ENCODE measurements at regions not wholly inside any gene's neighbourhood (a gene's known extent, or its start where the extent isn't known, plus 50 kb on each side); places are given as distances from the start of the nearest gene placed in this dataset.

DNA sequence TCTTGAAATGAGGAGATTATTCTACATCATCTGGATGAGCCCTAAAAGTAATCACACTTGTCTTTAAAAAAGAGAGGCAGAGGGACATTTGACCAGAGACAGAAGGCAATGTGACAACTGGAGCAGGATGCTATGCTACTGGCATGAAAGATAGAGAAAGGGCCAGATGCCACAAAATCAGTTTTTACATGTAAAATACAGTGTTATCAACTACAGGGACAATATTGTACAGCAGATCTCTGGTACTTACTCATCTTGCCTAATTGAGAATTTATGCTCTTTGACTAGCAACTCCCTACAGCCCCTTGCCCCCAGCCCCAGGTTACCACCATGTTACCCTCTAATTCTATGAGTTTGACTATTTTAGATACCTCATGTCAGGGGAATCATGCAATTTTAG is 633.4 kb downstream of the LTN1 start:
- Histone ChIP-seq H3K27me3 (ENCODE audit: insufficient read depth, low read length) (no peaks in the 10 kb centered on the region), H3K9me3 (ENCODE audit: insufficient read depth, low read depth, low read length) (no peaks in the 10 kb centered on the region), H3K9ac (ENCODE audit: low read depth, low read length) (no peak overlapping the region), H3K36me3 (ENCODE audit: insufficient read depth, low read length) (no peaks in the 10 kb centered on the region), H3K4me1 (ENCODE audit: insufficient read depth, low read length) (no peaks in the 10 kb centered on the region), H3K4me3 (ENCODE audit: low read length) (no peak overlapping the region), H3K27ac (ENCODE audit: low read depth, low read length) (no peak overlapping the region)

DNA sequence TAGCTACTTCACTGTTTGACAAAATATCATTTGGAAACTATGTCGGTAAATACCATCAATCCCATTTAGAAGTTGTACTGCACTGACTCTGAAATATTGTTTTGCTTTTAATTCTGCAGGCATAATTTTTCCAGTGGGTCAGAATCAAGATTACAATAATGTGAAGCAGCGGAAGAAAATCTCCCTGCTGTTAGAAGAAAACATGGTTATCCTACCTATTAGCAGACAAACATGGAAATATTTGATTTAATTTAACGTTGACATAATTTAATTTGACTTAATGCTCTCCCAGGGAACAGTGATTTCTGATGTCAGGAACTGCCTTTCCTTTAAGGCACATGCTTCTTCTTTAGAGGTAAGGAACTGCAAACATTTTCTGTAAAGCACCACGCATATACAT is 634.0 kb downstream of the LTN1 start:
- H3K4me1 ChIP-seq (ENCODE audit: insufficient read depth, low read length), result no peaks in the 10 kb centered on the region

DNA sequence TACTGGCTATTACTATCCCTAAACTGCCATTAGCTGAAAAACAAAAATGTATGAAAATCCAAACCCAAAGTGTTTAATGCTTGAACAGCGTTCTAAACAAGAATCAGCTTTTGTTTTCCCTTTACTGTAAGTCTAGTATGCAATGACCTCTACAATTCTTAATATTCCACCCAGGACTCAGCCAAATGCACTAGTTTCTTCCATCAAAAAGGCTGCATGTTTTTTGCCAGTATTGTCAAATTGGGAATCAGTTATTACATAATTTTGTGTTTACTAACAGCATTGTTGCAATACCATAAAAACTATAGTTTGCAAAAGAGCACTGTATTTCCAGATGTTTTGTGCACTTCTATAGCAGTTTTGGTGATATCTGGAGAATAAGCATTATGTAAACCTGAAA is 634.5 kb downstream of the LTN1 start:
- no peaks in the 10 kb centered on the region for H3K4me1 ChIP-seq (ENCODE audit: insufficient read depth, low read length)
- H3K9ac ChIP-seq (ENCODE audit: low read depth, low read length), result no peak overlapping the region
- 100% methylated on average over 1 of the region's 1 CpG for WGBS
- H3K4me3 ChIP-seq (ENCODE audit: low read length), result no peak overlapping the region
- H3K36me3 ChIP-seq (ENCODE audit: insufficient read depth, low read length), result no peaks in the 10 kb centered on the region
- no peaks in the 10 kb centered on the region for H3K27me3 ChIP-seq (ENCODE audit: insufficient read depth, low read length)
- no peaks in the 10 kb centered on the region for H3K9me3 ChIP-seq (ENCODE audit: insufficient read depth, low read depth, low read length)
- no peak overlapping the region for H3K27ac ChIP-seq (ENCODE audit: low read depth, low read length)

More for the DNA sequence above, 634.0 kb downstream of the LTN1 start:
- H3K27me3 ChIP-seq (ENCODE audit: insufficient read depth, low read length), result no peaks in the 10 kb centered on the region
- 99% methylated on average over 4 of the region's 4 CpGs for WGBS
- no peak overlapping the region for H3K9ac ChIP-seq (ENCODE audit: low read depth, low read length)
- H3K36me3 ChIP-seq (ENCODE audit: insufficient read depth, low read length), result no peaks in the 10 kb centered on the region
- no peak overlapping the region for H3K27ac ChIP-seq (ENCODE audit: low read depth, low read length)
- H3K9me3 ChIP-seq (ENCODE audit: insufficient read depth, low read depth, low read length), result no peaks in the 10 kb centered on the region
- H3K4me3 ChIP-seq (ENCODE audit: low read length), result no peak overlapping the region

DNA sequence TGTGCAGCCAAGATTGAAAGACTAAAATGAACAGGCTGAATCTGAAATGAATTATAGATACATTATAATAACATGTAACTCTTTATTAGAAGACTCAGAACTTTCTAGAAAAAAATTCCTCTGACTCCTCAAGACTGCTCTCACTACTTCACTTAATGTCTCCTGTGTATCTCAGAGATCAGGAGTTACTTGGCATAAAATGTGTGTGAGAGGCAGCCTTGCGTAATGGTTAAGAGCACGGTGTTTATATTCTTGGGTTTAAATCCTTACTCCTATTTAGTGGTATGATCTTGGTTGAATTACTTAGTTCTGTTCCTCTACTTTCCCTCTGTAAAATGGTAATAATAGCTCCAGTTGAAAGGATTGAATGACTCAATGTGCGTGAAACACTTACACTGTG is 634.9 kb downstream of the LTN1 start:
- no peak overlapping the region for H3K27ac ChIP-seq (ENCODE audit: low read depth, low read length)
- H3K9me3 ChIP-seq (ENCODE audit: insufficient read depth, low read depth, low read length), result no peaks in the 10 kb centered on the region
- no peaks in the 10 kb centered on the region for H3K4me1 ChIP-seq (ENCODE audit: insufficient read depth, low read length)
- H3K9ac ChIP-seq (ENCODE audit: low read depth, low read length), result no peak overlapping the region
- H3K36me3 ChIP-seq (ENCODE audit: insufficient read depth, low read length), result no peaks in the 10 kb centered on the region
- WGBS, result 100% methylated on average over 3 of the region's 3 CpGs
- no peak overlapping the region for H3K4me3 ChIP-seq (ENCODE audit: low read length)
- no peaks in the 10 kb centered on the region for H3K27me3 ChIP-seq (ENCODE audit: insufficient read depth, low read length)

DNA sequence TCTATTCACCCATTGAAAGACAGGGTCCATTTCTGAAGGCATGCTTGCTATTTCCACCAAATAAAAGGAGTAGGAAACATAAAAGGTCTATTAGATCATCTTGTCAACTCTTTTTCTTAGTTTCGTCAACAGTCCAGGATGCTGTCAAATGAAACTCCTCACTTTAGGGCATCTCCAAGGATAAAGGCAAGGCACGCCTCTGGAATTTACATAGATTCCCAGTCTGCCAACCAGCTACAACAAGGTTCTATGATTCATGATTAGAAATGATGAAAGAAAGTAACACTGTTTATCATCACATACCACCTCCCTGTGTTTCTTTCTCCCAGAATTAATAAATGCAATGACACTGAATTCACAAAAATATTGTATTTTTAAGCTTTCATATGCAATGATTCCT is 636.3 kb downstream of the LTN1 start:
- no peaks in the 10 kb centered on the region for H3K27me3 ChIP-seq (ENCODE audit: insufficient read depth, low read length)
- WGBS, result 86% methylated on average over 2 of the region's 2 CpGs
- no peak overlapping the region for H3K27ac ChIP-seq (ENCODE audit: low read depth, low read length)
- H3K36me3 ChIP-seq (ENCODE audit: insufficient read depth, low read length), result no peaks in the 10 kb centered on the region
- no peaks in the 10 kb centered on the region for H3K4me1 ChIP-seq (ENCODE audit: insufficient read depth, low read length)
- no peaks in the 10 kb centered on the region for H3K9me3 ChIP-seq (ENCODE audit: insufficient read depth, low read depth, low read length)
- H3K9ac ChIP-seq (ENCODE audit: low read depth, low read length), result no peak overlapping the region
- no peak overlapping the region for H3K4me3 ChIP-seq (ENCODE audit: low read length)

DNA sequence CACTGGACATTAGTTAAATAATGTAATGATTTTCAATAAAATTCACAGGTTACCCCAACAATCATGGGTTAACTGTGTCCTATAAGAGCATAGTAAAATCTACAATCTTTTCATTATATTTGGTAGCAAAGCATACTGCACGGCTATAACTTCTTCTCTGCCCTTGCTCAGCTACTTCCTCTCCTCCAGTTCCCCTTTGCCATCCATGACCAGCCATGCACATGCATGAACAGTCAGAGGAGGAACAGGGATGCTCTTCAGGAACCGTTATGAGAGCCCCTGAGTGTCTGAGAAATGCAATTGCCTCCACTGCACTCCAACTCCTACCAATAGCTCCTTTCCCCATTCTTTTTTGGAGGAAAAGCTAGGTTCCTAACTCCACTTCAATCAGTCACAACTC is 646.7 kb downstream of the LTN1 start:
- Histone ChIP-seq H3K9ac (ENCODE audit: low read depth, low read length) (no peak overlapping the region), H3K27ac (ENCODE audit: low read depth, low read length) (no peak overlapping the region), H3K4me3 (ENCODE audit: low read length) (no peak overlapping the region), H3K27me3 (ENCODE audit: insufficient read depth, low read length) (no peaks in the 10 kb centered on the region), H3K4me1 (ENCODE audit: insufficient read depth, low read length) (no peaks in the 10 kb centered on the region), H3K36me3 (ENCODE audit: insufficient read depth, low read length) (no peaks in the 10 kb centered on the region), H3K9me3 (ENCODE audit: insufficient read depth, low read depth, low read length) (no peaks in the 10 kb centered on the region)
- WGBS, result 97% methylated on average over 2 of the region's 2 CpGs

DNA sequence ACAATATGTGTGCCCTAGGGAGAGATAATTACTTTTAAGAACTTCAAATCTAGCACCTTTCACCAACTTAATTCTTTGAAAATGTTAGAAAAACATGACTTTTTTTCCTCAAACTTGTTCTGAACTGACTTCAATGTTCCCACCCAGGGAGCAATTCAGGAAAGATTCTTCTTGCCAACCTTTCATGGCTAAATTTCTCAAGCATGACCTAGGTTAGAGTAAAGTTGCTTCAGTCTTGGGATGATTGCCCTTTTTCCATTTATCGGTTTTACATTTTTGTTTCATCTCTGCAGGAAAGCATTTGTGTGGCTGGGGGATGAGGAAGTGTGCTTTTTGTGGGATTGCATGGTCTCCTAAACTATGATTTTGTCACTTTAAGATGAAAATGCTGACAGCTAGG is 647.7 kb downstream of the LTN1 start:
- no peaks in the 10 kb centered on the region for H3K9me3 ChIP-seq (ENCODE audit: insufficient read depth, low read depth, low read length)
- H3K4me3 ChIP-seq (ENCODE audit: low read length), result no peak overlapping the region
- no peaks in the 10 kb centered on the region for H3K4me1 ChIP-seq (ENCODE audit: insufficient read depth, low read length)
- H3K27ac ChIP-seq (ENCODE audit: low read depth, low read length), result no peak overlapping the region
- H3K27me3 ChIP-seq (ENCODE audit: insufficient read depth, low read length), result no peaks in the 10 kb centered on the region
- 90% methylated on average over 1 of the region's 1 CpG for WGBS
- H3K36me3 ChIP-seq (ENCODE audit: insufficient read depth, low read length), result no peaks in the 10 kb centered on the region
- no peak overlapping the region for H3K9ac ChIP-seq (ENCODE audit: low read depth, low read length)

DNA sequence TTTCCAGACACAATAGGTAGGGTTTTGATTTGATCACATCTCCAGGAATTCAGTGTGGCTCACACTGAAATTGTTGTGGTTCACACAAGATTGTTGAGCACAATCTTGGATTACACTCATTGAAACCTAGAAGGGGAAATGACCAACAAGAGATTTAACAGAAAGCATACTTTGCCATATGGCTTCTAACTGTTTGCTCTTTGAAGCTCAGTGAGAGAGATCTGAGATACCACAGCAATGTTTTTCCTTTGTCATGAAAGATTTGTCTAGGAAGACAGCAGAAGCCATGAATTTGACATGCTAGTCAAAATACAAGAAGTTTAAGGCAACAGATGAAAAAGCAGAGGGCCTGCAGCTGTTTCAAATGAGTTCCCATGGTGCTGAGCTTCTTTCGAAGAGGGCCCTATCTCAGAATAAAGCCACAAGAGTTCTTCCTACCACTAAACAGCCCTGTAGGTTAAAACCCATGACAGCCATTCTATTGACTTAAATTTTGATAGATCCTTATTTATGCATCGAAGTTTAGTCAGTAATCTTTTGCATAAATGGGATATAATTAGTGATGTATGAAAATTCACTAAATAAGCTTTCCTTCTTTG is 650.4 kb downstream of the LTN1 start:
- Histone ChIP-seq H3K4me3 (ENCODE audit: low read length) (no peak overlapping the region), H3K27me3 (ENCODE audit: insufficient read depth, low read length) (no peaks in the 10 kb centered on the region), H3K4me1 (ENCODE audit: insufficient read depth, low read length) (no peaks in the 10 kb centered on the region), H3K9me3 (ENCODE audit: insufficient read depth, low read depth, low read length) (no peaks in the 10 kb centered on the region), H3K27ac (ENCODE audit: low read depth, low read length) (no peak overlapping the region), H3K9ac (ENCODE audit: low read depth, low read length) (no peak overlapping the region), H3K36me3 (ENCODE audit: insufficient read depth, low read length) (no peaks in the 10 kb centered on the region)
- 100% methylated on average over 2 of the region's 2 CpGs for WGBS

DNA sequence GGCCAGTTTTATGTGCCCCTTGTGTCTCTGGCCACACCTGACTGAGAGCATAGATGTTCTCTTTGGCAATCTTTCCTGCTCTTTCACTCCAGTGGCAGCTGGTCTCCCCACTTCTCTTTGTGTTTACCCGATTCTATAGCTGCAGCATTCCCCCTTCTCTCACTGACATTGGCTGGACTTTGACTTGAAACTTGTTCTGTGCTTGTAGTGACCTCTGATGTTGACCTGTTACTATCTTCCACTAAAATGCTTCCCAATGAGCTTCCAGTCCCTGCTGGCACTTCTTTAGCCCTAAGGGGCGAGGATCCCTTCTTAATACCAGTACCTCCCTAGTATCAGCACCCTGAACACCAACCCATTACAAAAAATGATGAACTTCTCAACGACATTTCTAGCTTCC is 653.3 kb downstream of the LTN1 start:
- Histone ChIP-seq H3K36me3 (ENCODE audit: insufficient read depth, low read length) (no peaks in the 10 kb centered on the region), H3K4me3 (ENCODE audit: low read length) (no peak overlapping the region), H3K9me3 (ENCODE audit: insufficient read depth, low read depth, low read length) (no peaks in the 10 kb centered on the region), H3K9ac (ENCODE audit: low read depth, low read length) (no peak overlapping the region), H3K27me3 (ENCODE audit: insufficient read depth, low read length) (no peaks in the 10 kb centered on the region), H3K4me1 (ENCODE audit: insufficient read depth, low read length) (no peaks in the 10 kb centered on the region), H3K27ac (ENCODE audit: low read depth, low read length) (no peak overlapping the region)
- whole genome bisulfite sequencing, result 91% methylated on average over 3 of the region's 3 CpGs

DNA sequence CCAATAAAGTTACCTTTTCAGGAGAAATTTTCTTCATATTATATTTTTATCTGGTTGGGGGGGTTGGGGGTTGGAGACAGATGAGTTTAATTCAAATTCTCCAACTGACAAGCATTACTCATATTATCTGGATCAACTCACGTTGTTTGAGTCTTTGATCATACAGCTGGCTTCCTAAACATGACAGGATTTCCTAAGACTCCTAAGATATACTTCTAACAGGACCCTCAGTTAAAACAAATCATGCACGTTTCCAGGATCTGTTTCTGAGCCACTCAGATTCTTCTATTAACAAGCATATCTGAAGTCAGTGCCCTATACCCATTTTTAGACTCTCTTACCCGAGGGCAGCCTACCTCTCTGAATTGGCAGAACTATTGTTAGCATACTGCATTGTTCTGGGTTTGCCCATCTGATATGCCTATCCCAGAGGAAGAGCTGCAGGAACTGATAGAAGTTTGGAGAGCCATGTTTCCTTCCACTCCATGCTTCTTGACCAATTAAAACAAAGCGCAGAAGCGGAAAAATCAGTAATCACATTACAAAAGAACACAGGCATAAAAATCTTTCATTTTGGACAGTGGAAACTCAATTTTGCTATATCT is 653.9 kb downstream of the LTN1 start:
- H3K4me1 ChIP-seq (ENCODE audit: insufficient read depth, low read length), result no peaks in the 10 kb centered on the region
- 95% methylated on average over 5 of the region's 5 CpGs for WGBS
- H3K4me3 ChIP-seq (ENCODE audit: low read length), result no peak overlapping the region
- H3K36me3 ChIP-seq (ENCODE audit: insufficient read depth, low read length), result no peaks in the 10 kb centered on the region
- no peak overlapping the region for H3K9ac ChIP-seq (ENCODE audit: low read depth, low read length)
- no peaks in the 10 kb centered on the region for H3K9me3 ChIP-seq (ENCODE audit: insufficient read depth, low read depth, low read length)
- H3K27ac ChIP-seq (ENCODE audit: low read depth, low read length), result no peak overlapping the region
- no peaks in the 10 kb centered on the region for H3K27me3 ChIP-seq (ENCODE audit: insufficient read depth, low read length)

DNA sequence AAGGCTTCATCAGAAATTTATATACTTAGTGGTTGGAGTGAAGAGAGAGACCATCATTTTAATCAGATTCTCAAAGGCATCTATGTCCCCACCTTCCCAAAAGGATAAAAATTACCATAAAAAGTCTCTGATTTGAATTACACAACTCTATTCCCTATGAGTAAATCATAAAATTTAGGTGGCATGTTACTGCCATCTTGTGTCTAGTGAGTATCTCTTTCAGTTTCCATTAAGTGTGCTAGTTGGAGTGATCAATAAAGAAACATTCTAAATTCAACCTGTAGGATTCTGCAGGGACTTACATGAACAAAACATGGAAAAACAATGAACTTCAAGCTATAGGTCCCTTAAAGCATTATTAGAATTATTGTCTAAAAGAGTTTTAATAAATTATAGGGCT is 655.4 kb downstream of the LTN1 start:
- Histone ChIP-seq H3K36me3 (ENCODE audit: insufficient read depth, low read length) (no peaks in the 10 kb centered on the region), H3K9me3 (ENCODE audit: insufficient read depth, low read depth, low read length) (no peaks in the 10 kb centered on the region), H3K9ac (ENCODE audit: low read depth, low read length) (no peak overlapping the region), H3K27me3 (ENCODE audit: insufficient read depth, low read length) (no peaks in the 10 kb centered on the region), H3K4me1 (ENCODE audit: insufficient read depth, low read length) (no peaks in the 10 kb centered on the region), H3K27ac (ENCODE audit: low read depth, low read length) (no peak overlapping the region), H3K4me3 (ENCODE audit: low read length) (no peak overlapping the region)

DNA sequence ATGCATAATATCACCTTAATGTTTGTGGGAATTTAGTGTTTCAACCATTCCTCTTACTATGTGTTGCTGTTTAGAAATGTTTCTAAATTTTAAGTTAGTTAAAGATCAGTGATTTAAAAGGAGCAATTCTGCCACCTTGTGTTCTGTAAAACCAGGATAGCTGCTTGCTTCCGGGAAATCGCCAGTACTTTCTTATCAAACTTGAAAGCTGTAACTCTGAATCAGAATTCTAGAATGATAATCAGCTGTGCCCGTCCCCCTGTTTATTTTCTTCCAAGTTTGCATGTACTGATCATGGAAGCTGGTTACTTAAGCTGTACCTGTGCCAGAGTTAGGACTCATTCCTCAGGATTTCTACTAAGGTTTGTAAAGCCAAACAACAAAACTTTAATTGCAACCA is 656.4 kb downstream of the LTN1 start:
- no peak overlapping the region for H3K27ac ChIP-seq (ENCODE audit: low read depth, low read length)
- no peaks in the 10 kb centered on the region for H3K4me1 ChIP-seq (ENCODE audit: insufficient read depth, low read length)
- H3K9ac ChIP-seq (ENCODE audit: low read depth, low read length), result no peak overlapping the region
- no peaks in the 10 kb centered on the region for H3K36me3 ChIP-seq (ENCODE audit: insufficient read depth, low read length)
- H3K27me3 ChIP-seq (ENCODE audit: insufficient read depth, low read length), result no peaks in the 10 kb centered on the region
- no peaks in the 10 kb centered on the region for H3K9me3 ChIP-seq (ENCODE audit: insufficient read depth, low read depth, low read length)
- WGBS, result 31% methylated on average over 3 of the region's 3 CpGs
- no peak overlapping the region for H3K4me3 ChIP-seq (ENCODE audit: low read length)
